HG03066 (cell line): ENCODE measurements at regions not wholly inside any gene's neighbourhood (a gene's known extent, or its start where the extent isn't known, plus 50 kb on each side); places are given as distances from the start of the nearest gene placed in this dataset.
"Not testable (repeated sequence)": the region's sequence is repeated elsewhere in the genome, so short reads cannot be mapped to it uniquely, and the experiment has no call there.

Experiments
- ATAC-seq: cut with Tn5 transposase; IDR thresholded peaks from one replicate; pipeline ENCODE4 v1.9.1; 2021; ENCODE audit warnings: low read depth; ENCODE audit not compliant: unreplicated experiment

GRCh38 chr14:83885837-83886293 is 1644.1 kb upstream of the FLRT2 start:
- no peak for ATAC-seq

- no peak for ATAC-seq
Observed at GRCh38 chr14:83887866-83888265, 1642.1 kb upstream of the FLRT2 start.

- no peak for ATAC-seq
Observed at GRCh38 chr14:83893447-83893846, 1636.5 kb upstream of the FLRT2 start.

- no peak for ATAC-seq
Observed at GRCh38 chr14:83894568-83894967, 1635.4 kb upstream of the FLRT2 start.

- not testable (repeated sequence) for ATAC-seq
Observed at GRCh38 chr14:83898558-83898957, 1631.4 kb upstream of the FLRT2 start.

- no peak for ATAC-seq
Observed at GRCh38 chr14:83899706-83900105, 1630.2 kb upstream of the FLRT2 start.

- ATAC-seq: no peak
Observed at GRCh38 chr14:83905157-83905556, 1624.8 kb upstream of the FLRT2 start.

GRCh38 chr14:83908419-83908818 is 1621.5 kb upstream of the FLRT2 start:
- ATAC-seq: no peak

- ATAC-seq: no peak
Observed at GRCh38 chr14:83909507-83909906, 1620.4 kb upstream of the FLRT2 start.

- no peak for ATAC-seq
Observed at GRCh38 chr14:83912032-83912642, 1617.8 kb upstream of the FLRT2 start.

- no peak for ATAC-seq
Observed at GRCh38 chr14:83913476-83913875, 1616.5 kb upstream of the FLRT2 start.

GRCh38 chr14:83918546-83918945 is 1611.4 kb upstream of the FLRT2 start:
- ATAC-seq: no peak

- ATAC-seq: not testable (repeated sequence)
Observed at GRCh38 chr14:83919675-83920074, 1610.3 kb upstream of the FLRT2 start.

GRCh38 chr14:83923842-83924241 is 1606.1 kb upstream of the FLRT2 start:
- no peak for ATAC-seq

- ATAC-seq: no peak
Observed at GRCh38 chr14:83924259-83924658, 1605.7 kb upstream of the FLRT2 start.

GRCh38 chr14:83940253-83940652 is 1589.7 kb upstream of the FLRT2 start:
- ATAC-seq: no peak

- no peak for ATAC-seq
Observed at GRCh38 chr14:83958359-83958758, 1571.6 kb upstream of the FLRT2 start.

- ATAC-seq: no peak
Observed at GRCh38 chr14:83960832-83961512, 1569.0 kb upstream of the FLRT2 start.

GRCh38 chr14:83969998-83970397 is 1559.9 kb upstream of the FLRT2 start:
- no peak for ATAC-seq

GRCh38 chr14:83972631-83973030 is 1557.3 kb upstream of the FLRT2 start:
- ATAC-seq: no peak

- ATAC-seq: no peak
Observed at GRCh38 chr14:83974647-83975163, 1555.2 kb upstream of the FLRT2 start.

GRCh38 chr14:83975435-83975834 is 1554.5 kb upstream of the FLRT2 start:
- no peak for ATAC-seq
